PC-3 (cell line): ENCODE measurements at regions not wholly inside any gene's neighbourhood (a gene's known extent, or its start where the extent isn't known, plus 50 kb on each side); places are given as distances from the start of the nearest gene placed in this dataset.
"Not testable (repeated sequence)": the region's sequence is repeated elsewhere in the genome, so short reads cannot be mapped to it uniquely, and the experiment has no call there.

Source experiments
- CTCF ChIP-seq: fragments of 300-600 bp; sonication (generic); conservative IDR thresholded peaks from 2 replicates; pipeline ENCODE4 v1.5.1; 2017; ENCODE audit warnings: antibody characterized with exemption, low read depth, mild to moderate bottlenecking, low read length
- EZH2 ChIP-seq: fragments of 300-600 bp; sonication (generic); IDR thresholded peaks from one replicate; pipeline ENCODE4 v1.6.1; 2017; ENCODE audit warnings: antibody characterized with exemption, mild to moderate bottlenecking, low read length; ENCODE audit not compliant: unreplicated experiment

DNA sequence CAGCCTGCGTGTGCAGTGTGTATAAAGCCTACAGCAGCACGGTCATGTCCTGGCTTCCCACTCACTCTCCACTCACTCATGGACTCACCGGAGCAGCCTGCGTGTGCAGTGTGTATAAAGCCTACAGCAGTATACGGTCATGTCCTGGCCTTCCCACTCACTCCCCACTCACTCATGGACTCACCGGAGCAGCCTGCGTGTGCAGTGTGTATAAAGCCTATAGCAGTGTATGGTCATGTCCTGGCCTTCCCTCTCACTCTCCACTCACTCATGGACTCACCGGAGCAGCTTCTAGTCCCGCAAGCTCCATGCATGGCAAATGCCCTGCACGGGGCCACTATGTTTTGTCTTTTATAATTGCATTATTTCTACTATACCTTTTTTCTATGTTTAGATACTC lies 149.8 kb downstream of the DLL1 start:
- TF ChIP-seq CTCF, EZH2: not testable (repeated sequence)
